ENCODE measurements at regions not wholly inside any gene's neighbourhood (a gene's known extent, or its start where the extent isn't known, plus 50 kb on each side); places are given as distances from the start of the nearest gene placed in this dataset.

DNA sequence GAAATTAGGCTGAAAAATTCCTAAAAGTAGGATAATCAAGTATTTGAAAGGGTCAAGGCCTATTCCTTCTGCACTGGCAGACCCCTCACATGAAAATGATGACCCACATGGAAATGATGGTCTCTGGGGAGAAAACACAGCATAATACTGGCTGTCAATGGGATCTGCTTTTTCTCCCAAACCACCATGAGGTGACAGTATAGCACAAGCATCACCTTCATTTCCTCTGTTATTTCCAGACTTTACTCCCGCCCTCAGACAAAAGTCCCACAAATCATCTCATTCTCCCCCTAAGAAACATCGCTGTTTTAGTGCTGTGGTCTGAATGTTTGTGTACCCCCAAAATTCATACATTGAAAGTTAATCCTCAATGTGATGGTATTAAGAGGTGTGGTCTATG is 161.0 kb downstream of the RSL24D1 start:
- H3K4me3 ChIP-seq (ENCODE audit: insufficient read depth, low read depth, low read length, poor library complexity, severe bottlenecking), result no peak overlapping the region
- no peak overlapping the region for H3K27ac ChIP-seq (ENCODE audit: insufficient read depth, low read length, poor library complexity, severe bottlenecking)
- H3K4me1 ChIP-seq (ENCODE audit: control insufficient read depth, insufficient read depth, low read length, poor library complexity, severe bottlenecking), result no peaks in the 10 kb centered on the region
- H3K27me3 ChIP-seq (replicated peaks; ENCODE audit: control insufficient read depth, insufficient read depth, low read length, poor library complexity, severe bottlenecking), result no peaks in the 10 kb centered on the region
- no peaks in the 10 kb centered on the region for H3K36me3 ChIP-seq (ENCODE audit: control insufficient read depth, insufficient read depth, low read length)
- H3K9me3 ChIP-seq (ENCODE audit: control insufficient read depth, low read length), result no peaks in the 10 kb centered on the region
- DNase-seq, result no peak

GRCh38 chr15:55033574-55033973 is 163.2 kb downstream of the RSL24D1 start:
- no peak for DNase-seq
- no peak overlapping the region for H3K27ac ChIP-seq (ENCODE audit: insufficient read depth, low read length, poor library complexity, severe bottlenecking)
- no peaks in the 10 kb centered on the region for H3K27me3 ChIP-seq (replicated peaks; ENCODE audit: control insufficient read depth, insufficient read depth, low read length, poor library complexity, severe bottlenecking)
- H3K4me1 ChIP-seq (ENCODE audit: control insufficient read depth, insufficient read depth, low read length, poor library complexity, severe bottlenecking), result no peaks in the 10 kb centered on the region
- H3K36me3 ChIP-seq (ENCODE audit: control insufficient read depth, insufficient read depth, low read length), result no peaks in the 10 kb centered on the region
- H3K4me3 ChIP-seq (ENCODE audit: insufficient read depth, low read depth, low read length, poor library complexity, severe bottlenecking), result no peak overlapping the region
- no peaks in the 10 kb centered on the region for H3K9me3 ChIP-seq (ENCODE audit: control insufficient read depth, low read length)

GRCh38 chr15:55031727-55032126 is 165.0 kb downstream of the RSL24D1 start:
- no peaks in the 10 kb centered on the region for H3K27me3 ChIP-seq (replicated peaks; ENCODE audit: control insufficient read depth, insufficient read depth, low read length, poor library complexity, severe bottlenecking)
- H3K36me3 ChIP-seq (ENCODE audit: control insufficient read depth, insufficient read depth, low read length), result no peaks in the 10 kb centered on the region
- DNase-seq, result no peak
- no peaks in the 10 kb centered on the region for H3K4me1 ChIP-seq (ENCODE audit: control insufficient read depth, insufficient read depth, low read length, poor library complexity, severe bottlenecking)
- H3K27ac ChIP-seq (ENCODE audit: insufficient read depth, low read length, poor library complexity, severe bottlenecking), result no peak overlapping the region
- H3K4me3 ChIP-seq (ENCODE audit: insufficient read depth, low read depth, low read length, poor library complexity, severe bottlenecking), result no peak overlapping the region
- no peaks in the 10 kb centered on the region for H3K9me3 ChIP-seq (ENCODE audit: control insufficient read depth, low read length)

DNA sequence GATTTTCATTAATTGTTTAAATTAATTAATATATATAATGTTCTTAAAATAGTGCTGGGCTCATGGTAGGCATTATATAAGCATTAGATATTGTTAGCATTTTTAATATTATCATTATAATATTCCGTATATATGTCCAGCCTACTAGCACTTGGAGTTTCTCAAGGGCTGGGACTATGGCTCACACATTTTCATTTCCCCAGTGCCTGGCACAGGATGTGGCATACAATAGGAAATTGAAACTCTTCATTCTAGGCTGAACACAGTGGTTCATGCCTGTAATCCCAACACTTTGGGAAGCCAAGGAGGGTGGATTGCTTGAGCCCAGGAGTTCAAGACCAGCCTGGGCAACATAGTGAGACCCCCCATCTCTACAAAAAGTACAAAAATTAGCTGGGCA is 170.4 kb downstream of the RSL24D1 start:
- no peak overlapping the region for H3K27ac ChIP-seq (ENCODE audit: insufficient read depth, low read length, poor library complexity, severe bottlenecking)
- H3K27me3 ChIP-seq (replicated peaks; ENCODE audit: control insufficient read depth, insufficient read depth, low read length, poor library complexity, severe bottlenecking), result no peaks in the 10 kb centered on the region
- H3K9me3 ChIP-seq (ENCODE audit: control insufficient read depth, low read length), result no peaks in the 10 kb centered on the region
- no peak for DNase-seq
- H3K4me3 ChIP-seq (ENCODE audit: insufficient read depth, low read depth, low read length, poor library complexity, severe bottlenecking), result no peak overlapping the region
- H3K36me3 ChIP-seq (ENCODE audit: control insufficient read depth, insufficient read depth, low read length), result no peaks in the 10 kb centered on the region
- H3K4me1 ChIP-seq (ENCODE audit: control insufficient read depth, insufficient read depth, low read length, poor library complexity, severe bottlenecking), result no peaks in the 10 kb centered on the region

DNA sequence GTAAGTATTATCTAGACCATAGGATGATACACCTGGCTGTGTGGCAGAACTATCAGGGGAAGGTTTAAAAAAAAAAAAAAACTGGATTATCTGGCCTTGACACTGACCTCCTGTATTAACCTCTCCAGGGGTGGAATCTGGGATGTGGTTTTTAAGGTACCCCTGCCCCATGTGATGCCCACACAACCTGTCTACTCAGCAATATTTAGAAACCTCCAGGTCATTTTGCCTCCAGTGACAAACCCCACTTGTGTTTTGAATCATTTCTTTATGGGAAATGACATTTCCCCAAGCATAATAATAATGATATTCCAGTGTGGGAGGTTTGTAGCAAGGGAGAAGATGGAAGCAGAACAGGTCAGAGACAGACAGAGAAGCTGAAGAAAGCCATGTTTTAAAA is 179.1 kb downstream of the RSL24D1 start:
- no peaks in the 10 kb centered on the region for H3K4me1 ChIP-seq (ENCODE audit: control insufficient read depth, insufficient read depth, low read length, poor library complexity, severe bottlenecking)
- no peaks in the 10 kb centered on the region for H3K27me3 ChIP-seq (replicated peaks; ENCODE audit: control insufficient read depth, insufficient read depth, low read length, poor library complexity, severe bottlenecking)
- DNase-seq, result no peak
- H3K27ac ChIP-seq (ENCODE audit: insufficient read depth, low read length, poor library complexity, severe bottlenecking), result no peak overlapping the region
- no peak overlapping the region for H3K4me3 ChIP-seq (ENCODE audit: insufficient read depth, low read depth, low read length, poor library complexity, severe bottlenecking)
- no peaks in the 10 kb centered on the region for H3K9me3 ChIP-seq (ENCODE audit: control insufficient read depth, low read length)
- no peaks in the 10 kb centered on the region for H3K36me3 ChIP-seq (ENCODE audit: control insufficient read depth, insufficient read depth, low read length)

GRCh38 chr15:55016225-55016624 is 180.5 kb downstream of the RSL24D1 start:
- DNase-seq, result no peak
- H3K9me3 ChIP-seq (ENCODE audit: control insufficient read depth, low read length), result no peaks in the 10 kb centered on the region
- H3K27me3 ChIP-seq (replicated peaks; ENCODE audit: control insufficient read depth, insufficient read depth, low read length, poor library complexity, severe bottlenecking), result no peaks in the 10 kb centered on the region
- no peaks in the 10 kb centered on the region for H3K36me3 ChIP-seq (ENCODE audit: control insufficient read depth, insufficient read depth, low read length)
- H3K27ac ChIP-seq (ENCODE audit: insufficient read depth, low read length, poor library complexity, severe bottlenecking), result no peak overlapping the region
- H3K4me1 ChIP-seq (ENCODE audit: control insufficient read depth, insufficient read depth, low read length, poor library complexity, severe bottlenecking), result no peaks in the 10 kb centered on the region
- H3K4me3 ChIP-seq (ENCODE audit: insufficient read depth, low read depth, low read length, poor library complexity, severe bottlenecking), result no peak overlapping the region

- H3K9me3 ChIP-seq (ENCODE audit: control insufficient read depth, low read length), result no peaks in the 10 kb centered on the region
- H3K4me3 ChIP-seq (ENCODE audit: insufficient read depth, low read depth, low read length, poor library complexity, severe bottlenecking), result no peak overlapping the region
- DNase-seq, result no peak
- no peaks in the 10 kb centered on the region for H3K4me1 ChIP-seq (ENCODE audit: control insufficient read depth, insufficient read depth, low read length, poor library complexity, severe bottlenecking)
- no peaks in the 10 kb centered on the region for H3K27me3 ChIP-seq (replicated peaks; ENCODE audit: control insufficient read depth, insufficient read depth, low read length, poor library complexity, severe bottlenecking)
- no peak overlapping the region for H3K27ac ChIP-seq (ENCODE audit: insufficient read depth, low read length, poor library complexity, severe bottlenecking)
- H3K36me3 ChIP-seq (ENCODE audit: control insufficient read depth, insufficient read depth, low read length), result no peaks in the 10 kb centered on the region
These were observed 181.7 kb downstream of the RSL24D1 start for GRCh38 chr15:55015093-55015445.

GRCh38 chr15:55014391-55015092 is 182.2 kb downstream of the RSL24D1 start:
- H3K9me3 ChIP-seq (ENCODE audit: control insufficient read depth, low read length), result no peaks in the 10 kb centered on the region
- no peak for DNase-seq
- H3K4me1 ChIP-seq (ENCODE audit: control insufficient read depth, insufficient read depth, low read length, poor library complexity, severe bottlenecking), result no peaks in the 10 kb centered on the region
- H3K36me3 ChIP-seq (ENCODE audit: control insufficient read depth, insufficient read depth, low read length), result no peaks in the 10 kb centered on the region
- H3K4me3 ChIP-seq (ENCODE audit: insufficient read depth, low read depth, low read length, poor library complexity, severe bottlenecking), result no peak overlapping the region
- no peaks in the 10 kb centered on the region for H3K27me3 ChIP-seq (replicated peaks; ENCODE audit: control insufficient read depth, insufficient read depth, low read length, poor library complexity, severe bottlenecking)
- H3K27ac ChIP-seq (ENCODE audit: insufficient read depth, low read length, poor library complexity, severe bottlenecking), result no peak overlapping the region

- H3K4me3 ChIP-seq (ENCODE audit: insufficient read depth, low read depth, low read length, poor library complexity, severe bottlenecking), result no peak overlapping the region
- H3K9me3 ChIP-seq (ENCODE audit: control insufficient read depth, low read length), result no peaks in the 10 kb centered on the region
- no peak overlapping the region for H3K27ac ChIP-seq (ENCODE audit: insufficient read depth, low read length, poor library complexity, severe bottlenecking)
- no peak for DNase-seq
- H3K27me3 ChIP-seq (replicated peaks; ENCODE audit: control insufficient read depth, insufficient read depth, low read length, poor library complexity, severe bottlenecking), result no peaks in the 10 kb centered on the region
- no peaks in the 10 kb centered on the region for H3K36me3 ChIP-seq (ENCODE audit: control insufficient read depth, insufficient read depth, low read length)
- H3K4me1 ChIP-seq (ENCODE audit: control insufficient read depth, insufficient read depth, low read length, poor library complexity, severe bottlenecking), result no peaks in the 10 kb centered on the region
These were observed 188.3 kb downstream of the RSL24D1 start for GRCh38 chr15:55008421-55008820.

DNA sequence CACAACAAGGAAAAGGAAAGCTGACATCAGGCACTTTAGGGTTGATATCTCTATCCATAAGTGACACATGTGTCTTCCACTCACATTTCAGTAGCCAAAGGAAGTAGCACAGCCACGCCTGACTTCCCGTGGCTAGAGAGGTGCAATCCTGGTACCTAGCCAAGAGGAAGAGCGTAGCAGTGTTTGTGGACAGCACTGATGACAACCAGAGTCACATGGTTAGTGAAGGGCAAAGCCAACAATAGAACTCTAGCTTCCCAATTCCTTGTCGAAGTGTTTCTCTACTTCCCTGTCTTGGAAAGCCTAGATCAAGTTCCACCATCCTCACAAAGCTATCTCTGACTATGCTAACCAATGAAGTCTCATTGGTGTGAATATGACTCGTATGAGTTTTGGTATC is 189.2 kb downstream of the RSL24D1 start:
- no peaks in the 10 kb centered on the region for H3K27me3 ChIP-seq (replicated peaks; ENCODE audit: control insufficient read depth, insufficient read depth, low read length, poor library complexity, severe bottlenecking)
- H3K36me3 ChIP-seq (ENCODE audit: control insufficient read depth, insufficient read depth, low read length), result no peaks in the 10 kb centered on the region
- no peak overlapping the region for H3K4me3 ChIP-seq (ENCODE audit: insufficient read depth, low read depth, low read length, poor library complexity, severe bottlenecking)
- no peaks in the 10 kb centered on the region for H3K4me1 ChIP-seq (ENCODE audit: control insufficient read depth, insufficient read depth, low read length, poor library complexity, severe bottlenecking)
- H3K9me3 ChIP-seq (ENCODE audit: control insufficient read depth, low read length), result no peaks in the 10 kb centered on the region
- H3K27ac ChIP-seq (ENCODE audit: insufficient read depth, low read length, poor library complexity, severe bottlenecking), result no peak overlapping the region
- no peak for DNase-seq

Measured in effector memory CD4-positive, alpha-beta T cell (primary cell).